ENCODE measurements at regions not wholly inside any gene's neighbourhood (a gene's known extent, or its start where the extent isn't known, plus 50 kb on each side); places are given as distances from the start of the nearest gene placed in this dataset.
"Not testable (repeated sequence)": the region's sequence is repeated elsewhere in the genome, so short reads cannot be mapped to it uniquely, and the experiment has no call there.

GRCh38 chr2:210776756-210777155, 220.4 kb downstream of the CPS1 start:
- no peak for DNase-seq (ENCODE audit: low read depth)
- TF ChIP-seq, protein P1, sequence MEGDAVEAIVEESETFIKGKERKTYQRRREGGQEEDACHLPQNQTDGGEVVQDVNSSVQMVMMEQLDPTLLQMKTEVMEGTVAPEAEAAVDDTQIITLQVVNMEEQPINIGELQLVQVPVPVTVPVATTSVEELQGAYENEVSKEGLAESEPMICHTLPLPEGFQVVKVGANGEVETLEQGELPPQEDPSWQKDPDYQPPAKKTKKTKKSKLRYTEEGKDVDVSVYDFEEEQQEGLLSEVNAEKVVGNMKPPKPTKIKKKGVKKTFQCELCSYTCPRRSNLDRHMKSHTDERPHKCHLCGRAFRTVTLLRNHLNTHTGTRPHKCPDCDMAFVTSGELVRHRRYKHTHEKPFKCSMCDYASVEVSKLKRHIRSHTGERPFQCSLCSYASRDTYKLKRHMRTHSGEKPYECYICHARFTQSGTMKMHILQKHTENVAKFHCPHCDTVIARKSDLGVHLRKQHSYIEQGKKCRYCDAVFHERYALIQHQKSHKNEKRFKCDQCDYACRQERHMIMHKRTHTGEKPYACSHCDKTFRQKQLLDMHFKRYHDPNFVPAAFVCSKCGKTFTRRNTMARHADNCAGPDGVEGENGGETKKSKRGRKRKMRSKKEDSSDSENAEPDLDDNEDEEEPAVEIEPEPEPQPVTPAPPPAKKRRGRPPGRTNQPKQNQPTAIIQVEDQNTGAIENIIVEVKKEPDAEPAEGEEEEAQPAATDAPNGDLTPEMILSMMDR (conservative IDR thresholded peaks at IDR 0.05; ENCODE audit: low read depth, low read length), result no peak
- no peak overlapping the region for H3K4me3 ChIP-seq (ENCODE audit: low read depth, low read length)

GRCh38 chr2:210782222-210782621, 225.8 kb downstream of the CPS1 start:
- TF ChIP-seq, protein P1 (conservative IDR thresholded peaks at IDR 0.05; ENCODE audit: low read depth, low read length), result no peak
- H3K4me3 ChIP-seq (ENCODE audit: low read depth, low read length), result no peak overlapping the region
- no peak for DNase-seq (ENCODE audit: low read depth)

DNA sequence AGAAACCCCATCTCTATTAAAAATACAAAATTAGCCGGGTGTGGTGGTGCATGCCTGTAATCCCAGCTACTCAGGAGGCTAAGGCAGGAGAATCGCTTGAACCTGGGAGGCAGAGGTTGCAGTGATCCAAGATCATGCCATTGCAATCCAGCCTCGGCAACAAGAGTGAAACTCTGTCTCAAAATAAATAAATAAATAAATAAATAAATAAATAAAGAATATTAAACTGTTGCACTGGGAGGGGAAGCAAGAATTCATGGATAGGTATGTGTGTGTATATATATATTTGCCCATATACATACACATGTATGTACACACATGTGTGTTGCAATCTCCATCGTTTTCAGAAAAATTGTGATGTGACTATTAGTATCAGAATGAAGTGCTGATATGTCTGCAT, 231.4 kb downstream of the CPS1 start:
- not testable (repeated sequence) for DNase-seq (ENCODE audit: low read depth); H3K4me3 ChIP-seq (ENCODE audit: low read depth, low read length)

DNA sequence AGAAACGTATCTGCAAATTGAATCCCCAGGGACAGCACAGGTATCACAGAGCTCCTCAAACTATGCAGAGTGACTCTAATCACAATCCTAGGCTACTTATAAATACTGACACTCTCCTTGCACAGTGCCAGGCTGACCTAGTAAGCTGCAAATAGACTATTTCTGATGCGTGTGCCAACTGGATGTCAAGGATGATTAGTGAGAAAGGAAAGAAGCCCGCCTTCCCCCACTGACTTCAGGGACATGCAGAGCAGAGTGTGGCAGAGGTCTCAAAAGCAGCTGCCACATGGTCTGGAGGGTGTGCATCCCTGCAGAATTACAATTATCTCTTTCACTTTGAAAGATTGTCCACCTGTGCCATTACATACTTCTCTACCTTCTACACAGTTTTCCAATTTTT, 235.6 kb downstream of the CPS1 start:
- TF ChIP-seq, protein P1 (conservative IDR thresholded peaks at IDR 0.05; ENCODE audit: low read depth, low read length), result no peak
- H3K4me3 ChIP-seq (ENCODE audit: low read depth, low read length), result no peak overlapping the region
- no peak for DNase-seq (ENCODE audit: low read depth)

GRCh38 chr2:210795506-210795905, 239.1 kb downstream of the CPS1 start:
- TF ChIP-seq, protein P1 (conservative IDR thresholded peaks at IDR 0.05; ENCODE audit: low read depth, low read length), result no peak
- no peak for DNase-seq (ENCODE audit: low read depth)
- H3K4me3 ChIP-seq (ENCODE audit: low read depth, low read length), result no peak overlapping the region

GRCh38 chr2:210798180-210798579, 241.8 kb downstream of the CPS1 start:
- DNase-seq (ENCODE audit: low read depth), result no peak
- no peak overlapping the region for H3K4me3 ChIP-seq (ENCODE audit: low read depth, low read length)
- TF ChIP-seq, protein P1 (conservative IDR thresholded peaks at IDR 0.05; ENCODE audit: low read depth, low read length), result no peak

DNA sequence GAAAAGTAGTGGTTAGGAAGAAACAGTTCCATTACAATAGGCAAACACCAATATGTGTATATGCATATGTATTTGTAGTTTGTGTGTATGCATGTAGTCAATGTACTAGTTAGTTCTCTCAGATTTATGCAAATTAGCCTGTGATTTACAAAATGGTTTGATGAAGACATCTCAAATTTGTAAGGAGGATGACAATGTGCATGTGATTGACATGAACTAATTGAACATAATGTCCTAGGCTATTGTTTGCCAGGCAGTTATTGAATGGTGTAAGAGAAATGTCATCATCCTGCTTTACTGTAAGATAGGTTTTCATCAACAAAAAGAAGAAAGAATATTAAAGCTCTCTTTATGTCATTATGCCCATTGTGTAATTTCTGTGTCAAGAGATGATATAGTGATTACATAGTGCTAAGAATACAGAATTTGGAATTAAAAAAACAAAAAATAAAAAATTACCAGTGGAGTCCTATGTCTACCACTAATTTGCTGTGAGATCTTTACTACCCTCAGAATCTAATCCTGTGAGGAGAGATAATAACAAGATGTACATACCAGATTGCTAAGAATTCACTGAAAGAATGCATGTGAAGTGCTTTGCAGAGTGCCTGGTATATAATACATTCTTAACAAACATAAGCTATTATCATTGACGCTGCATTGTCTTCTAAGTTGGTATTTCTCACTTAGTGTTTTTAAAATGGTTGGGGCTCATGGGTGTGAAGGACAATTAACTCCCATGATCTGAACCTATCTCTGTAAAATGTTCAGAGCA, 258.0 kb downstream of the CPS1 start:
- no peak overlapping the region for H3K4me3 ChIP-seq (ENCODE audit: low read depth, low read length)
- TF ChIP-seq, protein P1 (conservative IDR thresholded peaks at IDR 0.05; ENCODE audit: low read depth, low read length), result no peak
- no peak for DNase-seq (ENCODE audit: low read depth)
